CD4-positive, alpha-beta T cell treated with Interleukin-21 for 1 hour (primary cell): ENCODE measurements at regions not wholly inside any gene's neighbourhood (a gene's known extent, or its start where the extent isn't known, plus 50 kb on each side); places are given as distances from the start of the nearest gene placed in this dataset.
"Not testable (repeated sequence)": the region's sequence is repeated elsewhere in the genome, so short reads cannot be mapped to it uniquely, and the experiment has no call there.

Source experiments
- DNase-seq: peaks from one replicate; pipeline ENCODE4 v3.0.0-alpha.2; 2020

DNA sequence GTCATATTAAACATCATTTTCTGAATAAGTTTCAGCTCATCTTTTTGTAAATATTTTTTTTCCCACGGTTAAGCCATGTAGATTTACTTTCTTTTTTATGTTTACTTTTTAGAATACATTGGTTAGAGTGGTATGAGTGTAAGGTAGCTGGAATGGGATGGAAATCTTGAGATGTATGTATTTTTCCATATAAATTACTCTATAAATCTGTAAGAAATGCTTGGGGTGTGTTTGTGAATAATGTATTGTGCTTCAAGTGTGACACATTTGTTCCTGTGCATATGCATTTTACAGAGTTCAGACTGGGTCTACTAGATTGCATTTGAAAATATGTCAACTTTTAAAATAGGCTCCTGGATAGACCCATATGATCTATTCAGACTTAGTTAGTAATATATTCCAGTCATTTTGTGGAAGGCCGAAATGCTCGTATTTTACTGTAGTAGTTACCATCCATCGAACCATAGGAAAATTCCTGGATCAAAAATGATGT lies 756.8 kb downstream of the RAPGEF2 start:
- no peak for DNase-seq

DNA sequence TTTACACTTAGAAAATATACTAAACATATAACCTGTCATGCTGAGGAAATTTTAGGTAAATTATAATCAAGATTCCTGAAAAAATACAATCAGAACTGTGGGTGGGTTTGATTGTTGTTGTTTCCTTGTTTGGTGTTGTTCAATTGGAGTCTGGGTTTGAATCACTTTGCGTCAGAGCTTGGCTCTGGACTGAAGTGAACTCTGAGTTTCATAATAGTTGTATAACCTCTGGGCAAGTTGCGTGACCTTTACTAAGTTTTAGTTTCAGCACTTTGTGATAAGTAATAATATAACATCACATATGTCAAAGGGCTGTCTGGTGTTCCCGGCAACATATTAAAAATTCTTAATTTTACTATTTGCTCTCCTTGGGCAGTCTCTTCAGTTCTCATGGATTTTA lies 758.1 kb downstream of the RAPGEF2 start:
- DNase-seq, result no peak

- DNase-seq, result no peak
These were observed 761.5 kb downstream of the RAPGEF2 start for GRCh38 chr4:159864337-159864736.

DNA sequence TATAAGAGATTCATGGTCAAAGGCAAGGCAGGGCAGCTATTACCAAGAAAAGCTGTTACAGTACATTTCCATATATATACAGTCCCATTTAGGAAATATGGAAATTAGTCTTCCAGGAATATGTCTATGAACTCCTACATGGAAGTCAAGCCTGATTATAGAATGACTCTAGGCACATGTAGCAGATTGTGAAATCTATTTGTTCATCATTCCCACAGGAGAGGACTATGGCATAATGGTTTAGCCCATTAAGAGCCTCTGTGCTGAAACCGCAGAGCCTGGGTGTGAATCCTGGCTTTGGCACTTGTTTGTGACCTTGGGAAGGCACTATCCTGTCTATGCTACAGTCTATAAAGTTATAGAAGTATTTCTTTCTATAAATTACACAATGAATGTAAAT lies 764.8 kb downstream of the RAPGEF2 start:
- no peak for DNase-seq

GRCh38 chr4:159868936-159869335 lies 766.1 kb downstream of the RAPGEF2 start:
- not testable (repeated sequence) for DNase-seq

- DNase-seq, result no peak
These were observed 768.3 kb downstream of the RAPGEF2 start for GRCh38 chr4:159871141-159871540.

DNA sequence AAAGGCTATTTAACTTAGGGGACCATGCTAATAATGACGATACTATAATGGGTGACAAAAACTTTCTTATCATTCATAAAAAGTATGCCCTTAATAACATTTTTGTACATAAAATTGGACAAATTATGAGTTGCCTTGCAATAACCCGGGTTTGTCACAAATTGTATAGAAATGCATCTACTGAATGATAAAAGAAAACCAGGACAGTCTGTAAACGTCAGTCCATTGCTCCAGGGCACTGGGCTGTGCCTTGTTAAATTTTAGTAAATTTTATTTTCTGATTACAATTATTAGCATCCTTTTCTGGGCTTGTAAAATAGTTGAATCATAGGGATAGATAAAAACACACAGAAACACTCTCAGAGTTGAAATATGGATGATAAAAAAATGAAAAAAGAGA lies 778.3 kb downstream of the RAPGEF2 start:
- DNase-seq, result no peak

DNA sequence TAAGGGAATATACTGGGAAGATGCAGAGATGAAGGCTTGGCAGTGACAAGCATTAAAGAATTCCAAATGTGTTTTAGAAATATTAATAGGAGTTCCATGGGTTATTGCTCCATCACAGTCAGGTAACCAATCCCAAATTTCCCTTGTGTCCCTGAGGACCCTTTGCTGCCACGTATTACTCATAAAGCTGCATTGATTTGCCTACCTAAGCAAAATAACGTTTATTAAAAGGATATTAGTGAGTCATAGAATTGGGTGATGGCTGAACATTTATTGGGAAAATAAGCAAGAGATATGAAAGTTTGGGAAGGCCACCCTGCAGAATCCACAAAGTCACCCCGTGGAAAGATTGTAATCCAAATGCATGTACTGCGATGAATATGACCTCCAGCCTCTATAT lies 782.1 kb downstream of the RAPGEF2 start:
- DNase-seq, result no peak

GRCh38 chr4:159899596-159899995 lies 796.7 kb downstream of the RAPGEF2 start:
- DNase-seq, result no peak

GRCh38 chr4:159900562-159900961 lies 797.7 kb downstream of the RAPGEF2 start:
- no peak for DNase-seq

DNA sequence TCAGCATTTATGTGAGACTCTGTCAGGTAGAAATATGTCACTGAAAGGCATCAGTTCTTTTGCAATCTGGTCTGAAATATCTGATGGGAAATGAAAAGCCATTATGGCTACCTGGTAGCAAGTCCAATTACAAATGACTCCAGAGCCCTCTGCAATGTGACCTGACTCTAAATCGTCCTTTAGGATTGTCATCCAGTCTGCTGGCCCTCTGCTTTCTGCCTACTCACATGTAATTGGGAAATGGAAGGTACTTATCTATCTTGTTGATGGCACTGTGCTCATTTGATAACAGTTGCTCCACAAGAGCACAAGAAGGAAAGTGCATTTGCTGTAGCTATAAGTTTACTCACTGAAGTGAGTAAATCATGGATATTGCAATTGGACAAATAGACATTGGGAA lies 799.8 kb downstream of the RAPGEF2 start:
- DNase-seq, result no peak

DNA sequence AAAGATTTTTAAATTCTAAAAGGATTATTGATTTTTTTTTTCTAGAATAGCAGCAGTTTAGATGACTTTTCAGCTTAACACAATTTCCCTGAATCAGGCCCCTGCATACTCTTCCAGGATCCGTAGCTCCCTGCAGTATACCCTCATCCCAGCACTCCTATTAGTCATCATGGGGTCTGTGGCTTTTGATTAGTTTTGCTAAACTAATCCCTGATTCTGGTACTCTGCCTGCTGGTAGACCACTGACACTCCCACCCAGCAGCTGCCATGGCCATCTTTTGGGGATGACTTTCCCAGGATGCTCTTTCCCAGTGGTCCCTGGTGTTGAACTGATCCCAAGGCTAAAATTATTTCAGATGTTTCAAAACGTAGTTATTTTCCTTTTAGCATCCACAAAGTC lies 802.0 kb downstream of the RAPGEF2 start:
- DNase-seq, result no peak

DNA sequence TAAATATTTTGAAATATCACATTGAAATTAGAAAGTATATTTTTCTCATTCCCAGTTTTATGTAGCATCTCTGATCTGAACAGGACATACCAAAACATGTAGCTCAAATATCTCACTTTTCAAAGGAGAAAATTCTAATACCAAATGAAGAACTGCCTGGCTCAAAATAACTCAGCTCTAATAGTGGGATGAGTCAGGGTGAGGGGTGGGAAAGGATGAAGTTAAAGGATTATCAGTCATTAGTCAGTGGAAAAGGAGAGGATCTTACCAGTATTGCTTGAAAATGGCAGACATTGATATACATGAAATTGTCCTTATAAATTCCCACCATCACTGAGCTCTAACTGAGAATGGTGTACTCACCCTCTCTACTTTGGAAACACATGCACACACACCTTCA lies 803.2 kb downstream of the RAPGEF2 start:
- DNase-seq, result no peak

- DNase-seq, result no peak
These were observed 803.6 kb downstream of the RAPGEF2 start for GRCh38 chr4:159906517-159906916.

DNA sequence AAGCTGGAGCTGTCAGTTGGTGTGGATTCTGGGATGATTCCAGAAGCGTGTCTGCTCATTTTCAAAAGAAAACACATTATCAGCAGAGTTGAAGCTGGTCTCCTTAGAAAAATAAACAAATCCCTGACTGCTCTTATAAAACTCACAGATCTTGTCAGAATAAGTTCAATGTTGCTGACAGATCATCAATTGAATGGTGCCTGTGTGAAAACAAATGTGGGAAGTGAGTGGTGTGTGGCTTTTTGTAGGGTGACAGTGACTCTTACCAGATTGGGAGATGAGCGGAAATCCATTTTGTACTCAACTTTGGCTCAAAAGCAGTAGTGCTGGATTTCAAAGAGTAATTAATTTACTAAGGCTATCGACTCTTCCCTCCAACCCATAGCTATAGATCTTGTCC lies 807.8 kb downstream of the RAPGEF2 start:
- DNase-seq, result no peak

DNA sequence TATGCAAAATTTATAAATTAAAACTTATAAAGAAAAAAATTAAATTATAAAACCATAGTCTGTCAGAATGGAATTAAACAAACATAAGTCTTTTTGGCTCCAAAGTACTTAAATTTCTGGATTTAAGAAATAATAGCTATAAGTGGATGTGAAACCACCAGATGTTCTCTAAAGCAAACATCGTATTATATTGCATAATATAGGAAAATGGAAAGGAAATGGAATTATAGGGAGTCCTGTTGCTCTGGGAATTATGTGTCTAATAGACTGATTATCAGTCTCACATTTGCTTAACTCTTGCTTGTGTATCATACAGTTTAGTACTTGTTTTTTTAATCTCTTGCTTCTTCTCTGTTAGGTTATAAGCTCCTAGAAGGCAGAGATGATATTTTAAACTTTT lies 819.2 kb downstream of the RAPGEF2 start:
- DNase-seq, result no peak

GRCh38 chr4:159925770-159926169 lies 822.9 kb downstream of the RAPGEF2 start:
- DNase-seq, result no peak

- no peak for DNase-seq
These were observed 824.0 kb downstream of the RAPGEF2 start for GRCh38 chr4:159926871-159927270.

- no peak for DNase-seq
These were observed 824.9 kb downstream of the RAPGEF2 start for GRCh38 chr4:159927781-159928180.

DNA sequence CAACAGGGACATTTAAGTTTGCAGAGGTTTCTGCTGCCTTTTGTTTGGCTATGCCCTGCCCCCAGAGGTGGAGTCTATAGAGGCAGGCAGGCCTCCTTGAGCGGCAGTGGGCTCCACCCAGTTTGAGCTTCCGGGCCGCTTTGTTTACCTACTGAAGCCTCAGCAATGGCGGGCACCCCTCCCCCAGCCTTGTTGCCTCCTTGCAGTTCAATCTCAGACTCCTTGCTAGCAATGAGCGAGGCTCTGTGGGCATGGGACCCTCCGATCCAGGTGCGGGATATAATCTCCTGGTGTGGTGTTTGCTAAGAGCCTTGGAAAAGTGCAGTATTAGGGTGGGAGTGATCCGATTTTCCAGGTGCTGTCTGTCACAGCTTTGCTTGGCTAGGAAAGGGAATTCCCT lies 831.7 kb downstream of the RAPGEF2 start:
- DNase-seq, result not testable (repeated sequence)

DNA sequence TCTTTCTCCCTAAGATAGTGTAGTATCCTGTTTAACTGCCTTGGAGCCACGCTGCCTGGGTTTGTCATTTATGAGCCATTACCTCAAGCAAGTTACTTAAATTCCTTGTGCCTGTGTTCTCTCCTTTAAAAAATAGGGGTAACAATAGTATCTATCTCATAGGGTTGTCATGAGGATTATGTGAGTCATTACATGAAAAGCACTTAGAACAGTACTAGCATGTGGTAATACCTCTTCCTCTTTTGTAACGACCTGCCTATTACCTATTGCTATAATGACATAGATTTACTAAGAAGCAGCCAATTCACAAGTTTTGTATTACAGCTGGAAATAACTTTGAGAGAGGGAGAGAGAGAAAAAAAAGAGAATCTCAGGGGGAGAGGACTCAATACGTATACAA lies 834.7 kb downstream of the RAPGEF2 start:
- DNase-seq, result no peak

- not testable (repeated sequence) for DNase-seq
These were observed 836.8 kb downstream of the RAPGEF2 start for GRCh38 chr4:159939681-159940080.

- no peak for DNase-seq
These were observed 838.2 kb downstream of the RAPGEF2 start for GRCh38 chr4:159941076-159941475.

DNA sequence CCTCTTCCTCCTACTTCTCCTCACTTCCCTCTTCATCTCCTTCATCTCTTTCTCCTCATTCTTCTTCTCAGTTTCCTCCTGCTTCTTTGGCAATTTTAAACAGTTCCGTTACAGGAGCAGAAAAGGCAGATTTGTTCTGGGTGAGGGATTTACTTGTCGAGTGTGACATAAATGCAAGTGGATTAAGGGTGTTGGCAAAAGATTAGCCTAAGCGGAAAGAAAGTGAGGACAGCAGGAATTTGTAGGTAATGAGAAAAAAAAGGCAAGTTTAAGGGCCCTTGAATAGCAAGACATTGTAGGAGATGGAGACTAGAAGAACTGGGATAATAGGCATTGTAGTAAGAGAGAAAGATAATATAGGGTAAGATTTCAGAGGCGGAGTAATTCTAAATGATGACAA lies 841.6 kb downstream of the RAPGEF2 start:
- DNase-seq, result no peak

GRCh38 chr4:159946983-159947615 lies 844.2 kb downstream of the RAPGEF2 start:
- DNase-seq, result peak; percentile 13
